Suprapubic skin (tissue), 4 donors: ENCODE measurements at regions not wholly inside any gene's neighbourhood (a gene's known extent, or its start where the extent isn't known, plus 50 kb on each side); places are given as distances from the start of the nearest gene placed in this dataset.

Experiments used
- POLR2A ChIP-seq, 2 donors: fragments of 450-650 bp; IDR thresholded peaks; one replicate each; pipeline ENCODE4 v1.6.1; 2017; ENCODE audit warnings: antibody characterized with exemption in 2 of 2, mild to moderate bottlenecking in 2 of 2, moderate library complexity in 2 of 2
- POLR2AphosphoS5 ChIP-seq, 3 donors: sonication (generic); formaldehyde crosslinking; IDR thresholded peaks; one replicate each; pipeline ENCODE4 v1.6.1; 2017; ENCODE audit warnings: antibody characterized with exemption in 3 of 3
- TF ChIP-seq, protein P1 (sequence below), 2 donors: fragments of 200-600 bp in 1 of 2; fragments of 450-650 bp in 1 of 2; sonication (generic) in 1 of 2; IDR thresholded peaks; one replicate each; pipeline ENCODE4 v1.5.1; 2016 to 2019; ENCODE audit warnings: antibody characterized with exemption in 2 of 2, mild to moderate bottlenecking in 1 of 2, moderate library complexity in 1 of 2

DNA sequence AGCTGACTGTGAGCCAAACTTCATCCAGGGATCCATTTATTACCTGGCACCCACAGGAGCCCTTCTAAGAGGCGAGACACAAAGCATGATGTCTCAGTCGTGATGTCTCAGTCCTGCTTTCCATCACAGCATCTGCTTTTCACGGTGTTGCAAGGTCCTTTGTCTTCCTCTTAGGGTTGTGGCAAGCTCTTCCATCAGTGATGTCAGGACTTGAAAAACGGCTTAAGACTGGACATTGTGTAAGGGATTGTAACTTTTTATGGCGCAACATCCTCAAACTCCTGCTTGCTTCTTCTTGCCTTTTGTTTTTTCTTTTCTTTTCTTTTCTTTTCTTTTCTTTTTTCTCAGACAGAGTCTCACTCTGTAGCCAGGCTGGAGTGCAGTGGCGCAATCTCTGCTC lies 586.5 kb upstream of the TMEM132C start:
- TF ChIP-seq POLR2AphosphoS5 (IDR thresholded peaks at IDR 0.05): no peak
- no peak for TF ChIP-seq POLR2A (IDR thresholded peaks at IDR 0.05)
- TF ChIP-seq, protein P1, sequence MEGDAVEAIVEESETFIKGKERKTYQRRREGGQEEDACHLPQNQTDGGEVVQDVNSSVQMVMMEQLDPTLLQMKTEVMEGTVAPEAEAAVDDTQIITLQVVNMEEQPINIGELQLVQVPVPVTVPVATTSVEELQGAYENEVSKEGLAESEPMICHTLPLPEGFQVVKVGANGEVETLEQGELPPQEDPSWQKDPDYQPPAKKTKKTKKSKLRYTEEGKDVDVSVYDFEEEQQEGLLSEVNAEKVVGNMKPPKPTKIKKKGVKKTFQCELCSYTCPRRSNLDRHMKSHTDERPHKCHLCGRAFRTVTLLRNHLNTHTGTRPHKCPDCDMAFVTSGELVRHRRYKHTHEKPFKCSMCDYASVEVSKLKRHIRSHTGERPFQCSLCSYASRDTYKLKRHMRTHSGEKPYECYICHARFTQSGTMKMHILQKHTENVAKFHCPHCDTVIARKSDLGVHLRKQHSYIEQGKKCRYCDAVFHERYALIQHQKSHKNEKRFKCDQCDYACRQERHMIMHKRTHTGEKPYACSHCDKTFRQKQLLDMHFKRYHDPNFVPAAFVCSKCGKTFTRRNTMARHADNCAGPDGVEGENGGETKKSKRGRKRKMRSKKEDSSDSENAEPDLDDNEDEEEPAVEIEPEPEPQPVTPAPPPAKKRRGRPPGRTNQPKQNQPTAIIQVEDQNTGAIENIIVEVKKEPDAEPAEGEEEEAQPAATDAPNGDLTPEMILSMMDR (IDR thresholded peaks at IDR 0.05): no peak
